Fibroblast of pulmonary artery (primary cell): ENCODE measurements at regions not wholly inside any gene's neighbourhood (a gene's known extent, or its start where the extent isn't known, plus 50 kb on each side); places are given as distances from the start of the nearest gene placed in this dataset.

Experiments used
- DNase-seq: peaks from one replicate; pipeline ENCODE4 v3.0.0-alpha.2; 2010; ENCODE audit warnings: low read depth
- H3K4me3 ChIP-seq: replicated peaks from 2 replicates; pipeline ENCODE4 v1.5.1; 2011; ENCODE audit warnings: low read depth, mild to moderate bottlenecking, control low read depth, low read length, moderate library complexity
- TF ChIP-seq, protein P1 (sequence below): IDR thresholded peaks from 2 replicates; pipeline ENCODE4 v1.5.1; 2011; ENCODE audit warnings: mild to moderate bottlenecking, control low read depth, low read length, inconsistent platforms; ENCODE audit errors: missing control alignments

DNA sequence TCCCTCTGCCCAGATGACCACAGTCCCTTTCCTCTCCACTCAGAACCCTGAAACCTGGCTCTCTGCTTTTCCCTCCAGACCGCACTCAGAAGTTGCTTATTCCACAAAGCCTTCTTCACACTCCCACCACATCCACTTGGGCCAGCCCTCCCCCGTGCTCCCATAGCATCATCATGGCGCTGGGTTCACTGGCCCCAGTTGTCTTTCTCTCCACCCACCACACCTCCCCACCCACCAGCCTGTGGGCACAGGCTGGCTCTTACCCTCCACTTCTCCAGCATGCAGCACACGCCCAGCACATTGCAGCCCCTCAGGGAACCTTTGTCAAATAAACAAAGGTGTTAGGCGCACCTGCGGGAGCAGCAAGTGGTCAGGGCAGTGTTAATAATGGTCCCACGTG, 130.0 kb downstream of the KATNIP start:
- no peak overlapping the region for H3K4me3 ChIP-seq
- no peak for DNase-seq
- TF ChIP-seq, protein P1, sequence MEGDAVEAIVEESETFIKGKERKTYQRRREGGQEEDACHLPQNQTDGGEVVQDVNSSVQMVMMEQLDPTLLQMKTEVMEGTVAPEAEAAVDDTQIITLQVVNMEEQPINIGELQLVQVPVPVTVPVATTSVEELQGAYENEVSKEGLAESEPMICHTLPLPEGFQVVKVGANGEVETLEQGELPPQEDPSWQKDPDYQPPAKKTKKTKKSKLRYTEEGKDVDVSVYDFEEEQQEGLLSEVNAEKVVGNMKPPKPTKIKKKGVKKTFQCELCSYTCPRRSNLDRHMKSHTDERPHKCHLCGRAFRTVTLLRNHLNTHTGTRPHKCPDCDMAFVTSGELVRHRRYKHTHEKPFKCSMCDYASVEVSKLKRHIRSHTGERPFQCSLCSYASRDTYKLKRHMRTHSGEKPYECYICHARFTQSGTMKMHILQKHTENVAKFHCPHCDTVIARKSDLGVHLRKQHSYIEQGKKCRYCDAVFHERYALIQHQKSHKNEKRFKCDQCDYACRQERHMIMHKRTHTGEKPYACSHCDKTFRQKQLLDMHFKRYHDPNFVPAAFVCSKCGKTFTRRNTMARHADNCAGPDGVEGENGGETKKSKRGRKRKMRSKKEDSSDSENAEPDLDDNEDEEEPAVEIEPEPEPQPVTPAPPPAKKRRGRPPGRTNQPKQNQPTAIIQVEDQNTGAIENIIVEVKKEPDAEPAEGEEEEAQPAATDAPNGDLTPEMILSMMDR: no peak

DNA sequence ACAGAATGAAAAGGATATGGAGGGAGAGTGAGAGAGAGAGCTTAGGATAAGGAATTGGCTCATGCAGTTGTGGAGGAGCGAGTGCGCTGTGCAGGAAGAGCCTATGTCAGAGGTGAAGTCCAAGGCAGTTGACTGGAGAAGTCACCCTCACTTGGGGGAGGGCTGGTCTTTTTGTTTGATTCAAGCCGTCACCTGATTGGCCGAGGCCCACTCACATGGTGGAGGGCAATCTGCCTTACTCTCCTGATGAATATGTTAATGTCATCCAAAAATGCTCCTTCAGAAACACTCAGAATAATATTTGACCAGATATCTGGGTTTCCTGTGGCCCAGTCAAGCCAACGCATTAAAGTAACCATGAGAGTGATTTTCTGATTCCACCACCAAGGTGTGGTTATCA, 131.7 kb downstream of the KATNIP start:
- H3K4me3 ChIP-seq: no peak overlapping the region
- no peak for DNase-seq
- TF ChIP-seq, protein P1: no peak

DNA sequence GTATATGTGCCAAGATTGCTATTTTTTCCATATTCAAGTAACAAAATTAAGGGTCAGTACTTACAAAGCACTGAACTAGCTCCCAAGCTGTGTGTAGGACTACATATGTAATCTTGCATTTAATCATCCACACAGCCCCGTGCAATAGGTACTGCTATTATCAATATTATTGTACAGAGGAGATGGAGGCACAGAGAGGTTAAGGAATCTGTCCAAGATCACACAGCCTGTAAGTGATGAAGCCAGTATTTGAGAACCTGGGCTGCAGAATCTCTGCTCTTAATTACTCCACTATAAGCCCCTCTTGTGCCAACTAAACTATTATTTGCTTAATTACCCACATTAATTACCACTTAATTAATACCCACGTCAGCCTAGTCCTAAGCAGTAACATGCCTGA, 134.1 kb downstream of the KATNIP start:
- no peak overlapping the region for H3K4me3 ChIP-seq
- TF ChIP-seq, protein P1: no peak

DNA sequence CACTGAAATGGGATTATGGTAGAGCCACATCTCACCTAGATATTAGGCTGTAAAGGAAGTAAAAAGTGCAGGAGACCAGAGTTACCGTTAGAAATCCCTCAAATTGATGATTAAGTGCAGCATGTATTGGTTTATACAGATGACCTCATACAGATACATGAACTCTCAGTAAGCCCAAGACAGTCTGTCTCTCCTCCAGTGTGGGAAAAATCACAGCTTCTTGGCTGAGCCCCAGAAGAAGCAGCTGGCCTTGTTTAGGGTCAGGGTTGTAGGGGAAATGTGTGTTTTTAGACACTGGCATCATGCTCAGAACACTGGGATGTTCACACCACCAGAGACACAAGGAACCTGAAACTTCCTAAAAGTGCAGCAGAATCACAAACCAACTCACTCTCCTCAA, 135.9 kb downstream of the KATNIP start:
- peak; percentile 11 for DNase-seq
- no peak overlapping the region for H3K4me3 ChIP-seq
- TF ChIP-seq, protein P1: no peak

More for the DNA sequence above, 134.1 kb downstream of the KATNIP start:
- no peak for DNase-seq

DNA sequence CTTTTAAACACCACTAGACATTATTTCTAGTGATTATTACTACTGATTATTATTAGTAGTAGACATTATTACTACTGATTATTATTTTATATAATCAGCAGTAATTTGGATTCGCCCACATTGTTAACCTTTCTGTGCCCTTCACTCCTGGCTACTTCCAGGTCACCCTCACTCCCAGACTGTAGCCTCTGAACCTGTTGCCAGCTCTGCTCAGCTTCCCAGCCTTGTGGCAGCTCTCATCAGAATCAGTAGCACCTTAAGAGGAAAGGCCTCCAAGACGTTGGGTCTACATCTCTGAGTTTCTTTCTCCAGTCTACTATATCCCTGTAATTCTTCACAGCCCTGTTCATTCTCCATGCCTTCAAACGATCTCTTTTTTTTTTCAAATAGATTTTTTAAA, 137.0 kb downstream of the KATNIP start:
- no peak for DNase-seq
- TF ChIP-seq, protein P1: no peak

DNA sequence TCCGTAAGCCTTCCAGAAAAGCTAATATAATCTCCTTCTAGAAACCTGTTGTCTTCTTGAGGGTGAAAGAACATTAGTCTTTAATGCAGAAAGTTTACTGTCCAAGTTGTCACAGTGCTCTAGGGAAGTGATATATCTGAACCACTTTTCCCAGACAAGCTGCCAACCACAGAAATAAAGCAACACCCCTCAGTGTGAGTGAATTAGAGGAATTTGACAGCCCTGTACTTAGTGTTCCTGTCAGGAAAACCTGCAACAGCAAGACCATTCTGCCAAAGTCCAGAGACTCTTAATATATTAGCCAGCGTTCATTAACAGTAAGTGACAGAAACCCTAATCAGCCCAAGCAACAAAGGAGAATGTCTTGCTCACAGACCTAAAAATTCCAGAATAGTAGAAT, 137.7 kb downstream of the KATNIP start:
- TF ChIP-seq, protein P1: no peak
- no peak overlapping the region for H3K4me3 ChIP-seq

More for the DNA sequence above, 137.0 kb downstream of the KATNIP start:
- no peak overlapping the region for H3K4me3 ChIP-seq

DNA sequence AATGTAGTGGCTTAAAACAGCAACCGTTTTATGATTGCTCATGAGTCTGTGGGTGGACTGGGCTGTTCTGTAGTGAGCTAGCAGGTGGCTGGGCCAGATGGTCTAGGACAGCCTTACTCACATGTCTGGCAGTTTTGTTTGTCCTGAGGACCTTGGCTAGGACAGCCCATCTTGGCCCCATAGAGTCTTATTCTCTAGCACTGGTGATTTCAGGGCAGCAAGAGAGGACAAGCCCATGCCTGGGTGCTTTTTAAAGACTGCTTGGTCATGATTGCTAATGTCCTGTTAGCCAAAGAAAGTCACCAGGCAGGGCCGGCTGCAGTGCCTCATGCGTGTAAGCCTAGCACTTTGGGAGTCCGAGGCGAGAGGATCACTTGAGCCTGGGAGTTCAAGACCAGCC, 139.8 kb downstream of the KATNIP start:
- TF ChIP-seq, protein P1: no peak
- no peak for DNase-seq
- H3K4me3 ChIP-seq: no peak overlapping the region

More for the DNA sequence above, 137.7 kb downstream of the KATNIP start:
- no peak for DNase-seq
